CD4-positive, alpha-beta T cell treated with Interleukin-12 subunit alpha and Interleukin-12 subunit beta, for 1 hour (primary cell): ENCODE measurements at regions not wholly inside any gene's neighbourhood (a gene's known extent, or its start where the extent isn't known, plus 50 kb on each side); places are given as distances from the start of the nearest gene placed in this dataset.

Experiments
- DNase-seq: peaks from one replicate; pipeline ENCODE4 v3.0.0-alpha.2; 2020

- DNase-seq, result no peak
Observed at GRCh38 chr5:3654515-3654914, 58.9 kb downstream of the IRX1 start.

GRCh38 chr5:3656803-3657202 lies 61.2 kb downstream of the IRX1 start:
- DNase-seq, result no peak

- no peak for DNase-seq
Observed at GRCh38 chr5:3657364-3658022, 61.9 kb downstream of the IRX1 start.

- DNase-seq, result no peak
Observed at GRCh38 chr5:3658929-3659328, 63.3 kb downstream of the IRX1 start.

GRCh38 chr5:3659907-3660306 lies 64.3 kb downstream of the IRX1 start:
- DNase-seq, result no peak

- no peak for DNase-seq
Observed at GRCh38 chr5:3660630-3661029, 65.0 kb downstream of the IRX1 start.

GRCh38 chr5:3661755-3662296 lies 66.2 kb downstream of the IRX1 start:
- DNase-seq, result no peak

GRCh38 chr5:3662344-3662743 lies 66.7 kb downstream of the IRX1 start:
- no peak for DNase-seq

- no peak for DNase-seq
Observed at GRCh38 chr5:3671337-3671736, 75.7 kb downstream of the IRX1 start.

- DNase-seq, result no peak
Observed at GRCh38 chr5:3678801-3679200, 83.2 kb downstream of the IRX1 start.

GRCh38 chr5:3680821-3681220 lies 85.2 kb downstream of the IRX1 start:
- DNase-seq, result no peak

GRCh38 chr5:3684118-3684517 lies 88.5 kb downstream of the IRX1 start:
- DNase-seq, result no peak

GRCh38 chr5:3684771-3685354 lies 89.2 kb downstream of the IRX1 start:
- no peak for DNase-seq

GRCh38 chr5:3694819-3695218 lies 99.2 kb downstream of the IRX1 start:
- DNase-seq, result no peak

- DNase-seq, result no peak
Observed at GRCh38 chr5:3695818-3696217, 100.2 kb downstream of the IRX1 start.

GRCh38 chr5:3698412-3698811 lies 102.8 kb downstream of the IRX1 start:
- no peak for DNase-seq

GRCh38 chr5:3701694-3702093 lies 106.1 kb downstream of the IRX1 start:
- DNase-seq, result no peak

- no peak for DNase-seq
Observed at GRCh38 chr5:3704661-3705060, 109.0 kb downstream of the IRX1 start.

GRCh38 chr5:3709068-3709716 lies 113.6 kb downstream of the IRX1 start:
- no peak for DNase-seq

- DNase-seq, result no peak
Observed at GRCh38 chr5:3709717-3710348, 114.2 kb downstream of the IRX1 start.

- DNase-seq, result no peak
Observed at GRCh38 chr5:3715062-3715461, 119.4 kb downstream of the IRX1 start.

GRCh38 chr5:3729631-3730030 lies 134.0 kb downstream of the IRX1 start:
- no peak for DNase-seq

- DNase-seq, result no peak
Observed at GRCh38 chr5:3734632-3735031, 139.0 kb downstream of the IRX1 start.

GRCh38 chr5:3736466-3736865 lies 140.8 kb downstream of the IRX1 start:
- DNase-seq, result no peak
